K562 (cell line): ENCODE measurements at regions not wholly inside any gene's neighbourhood (a gene's known extent, or its start where the extent isn't known, plus 50 kb on each side); places are given as distances from the start of the nearest gene placed in this dataset.
"Not testable (repeated sequence)": the region's sequence is repeated elsewhere in the genome, so short reads cannot be mapped to it uniquely, and the experiment has no call there.

Source experiments
- BHLHE40 ChIP-seq: IDR thresholded peaks from 2 replicates; pipeline ENCODE4 v1.6.1; 2011; ENCODE audit warnings: low read length, improper control_type of control experiment
- BRD9 ChIP-seq: fragments of 450-650 bp; IDR thresholded peaks from 2 replicates; pipeline ENCODE4 v1.6.1; 2018; ENCODE audit warnings: low read depth; ENCODE audit not compliant: partially characterized antibody
- EZH2 ChIP-seq: IDR thresholded peaks from 2 replicates; pipeline ENCODE4 v1.6.1; 2012; ENCODE audit warnings: low read depth, mild to moderate bottlenecking, inconsistent platforms, low read length, borderline replicate concordance
- GABPA ChIP-seq: fragments of 200-800 bp; sonication (Bioruptor generic); conservative IDR thresholded peaks from 2 replicates; pipeline ENCODE4 v1.6.1; 2016; ENCODE audit warnings: low read depth, missing genetic modification characterization, missing compliant biosample characterization
- HDAC2 ChIP-seq: fragments of 450-650 bp; IDR thresholded peaks from 2 replicates; pipeline ENCODE4 v1.6.1; 2016; ENCODE audit warnings: mild to moderate bottlenecking
- HNRNPUL1 ChIP-seq: fragments of 200-400 bp; formaldehyde crosslinking; IDR thresholded peaks from 2 replicates; pipeline ENCODE4 v1.6.1; 2017; ENCODE audit warnings: low read length
- MAFG ChIP-seq: fragments of 450-650 bp; conservative IDR thresholded peaks from 2 replicates; pipeline ENCODE4 v1.6.1; 2016; ENCODE audit warnings: missing genetic modification characterization, missing compliant biosample characterization
- TRIM28 ChIP-seq: fragments of 450-650 bp; IDR thresholded peaks from 2 replicates; pipeline ENCODE4 v1.6.1; 2017

GRCh38 chr16:33992513-33993177, 533.2 kb downstream of the TP53TG3F start:
- TF ChIP-seq EZH2; HDAC2; MAFG (tag); BRD9; TRIM28; BHLHE40; GABPA (tag); HNRNPUL1: not testable (repeated sequence)
